ENCODE measurements at regions not wholly inside any gene's neighbourhood (a gene's known extent, or its start where the extent isn't known, plus 50 kb on each side); places are given as distances from the start of the nearest gene placed in this dataset.
"Not testable (repeated sequence)": the region's sequence is repeated elsewhere in the genome, so short reads cannot be mapped to it uniquely, and the experiment has no call there.

GRCh38 chr13:78868991-78869390, 210.0 kb upstream of the OBI1 start:
- Histone ChIP-seq H3F3A (ENCODE audit: insufficient read depth) (no peaks in the 10 kb centered on the region), H2AFZ (ENCODE audit: low read depth, low read length, severe bottlenecking) (no peak overlapping the region), H3K9me2 (replicated peaks; ENCODE audit: insufficient read depth, low read length) (no peaks in the 10 kb centered on the region), H3K27me3 (ENCODE audit: low read length) (no peaks in the 10 kb centered on the region), H3K9me3 (ENCODE audit: insufficient read depth, low read length) (no peaks in the 10 kb centered on the region), H3K9ac (ENCODE audit: low read length) (no peak overlapping the region), H3K4me3 (ENCODE audit: insufficient read depth, low read length, poor library complexity, severe bottlenecking) (no peak overlapping the region), H3K27ac (ENCODE audit: low read depth, low read length) (no peak overlapping the region), H3K4me2 (ENCODE audit: low read depth, low read length, poor library complexity, severe bottlenecking) (no peak overlapping the region), H3K36me3 (ENCODE audit: low read length) (no peaks in the 10 kb centered on the region), H4K20me1 (ENCODE audit: low read depth, low read length) (no peaks in the 10 kb centered on the region), H3K79me2 (ENCODE audit: insufficient read depth, low read length) (no peaks in the 10 kb centered on the region)
- TF ChIP-seq, protein P1, sequence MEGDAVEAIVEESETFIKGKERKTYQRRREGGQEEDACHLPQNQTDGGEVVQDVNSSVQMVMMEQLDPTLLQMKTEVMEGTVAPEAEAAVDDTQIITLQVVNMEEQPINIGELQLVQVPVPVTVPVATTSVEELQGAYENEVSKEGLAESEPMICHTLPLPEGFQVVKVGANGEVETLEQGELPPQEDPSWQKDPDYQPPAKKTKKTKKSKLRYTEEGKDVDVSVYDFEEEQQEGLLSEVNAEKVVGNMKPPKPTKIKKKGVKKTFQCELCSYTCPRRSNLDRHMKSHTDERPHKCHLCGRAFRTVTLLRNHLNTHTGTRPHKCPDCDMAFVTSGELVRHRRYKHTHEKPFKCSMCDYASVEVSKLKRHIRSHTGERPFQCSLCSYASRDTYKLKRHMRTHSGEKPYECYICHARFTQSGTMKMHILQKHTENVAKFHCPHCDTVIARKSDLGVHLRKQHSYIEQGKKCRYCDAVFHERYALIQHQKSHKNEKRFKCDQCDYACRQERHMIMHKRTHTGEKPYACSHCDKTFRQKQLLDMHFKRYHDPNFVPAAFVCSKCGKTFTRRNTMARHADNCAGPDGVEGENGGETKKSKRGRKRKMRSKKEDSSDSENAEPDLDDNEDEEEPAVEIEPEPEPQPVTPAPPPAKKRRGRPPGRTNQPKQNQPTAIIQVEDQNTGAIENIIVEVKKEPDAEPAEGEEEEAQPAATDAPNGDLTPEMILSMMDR (IDR thresholded peaks at IDR 0.05; ENCODE audit: insufficient read depth, low read length, poor library complexity, severe bottlenecking), result no peak

GRCh38 chr13:78867655-78868054, 208.7 kb upstream of the OBI1 start:
- H3K9me3 ChIP-seq (ENCODE audit: insufficient read depth, low read length), result no peaks in the 10 kb centered on the region
- TF ChIP-seq, protein P1 (IDR thresholded peaks at IDR 0.05; ENCODE audit: insufficient read depth, low read length, poor library complexity, severe bottlenecking), result no peak
- no peak for TF ChIP-seq EZH2phosphoT487 (conservative IDR thresholded peaks at IDR 0.05; ENCODE audit: low read length)
- H2AFZ ChIP-seq (ENCODE audit: low read depth, low read length, severe bottlenecking), result no peak overlapping the region
- H3K79me2 ChIP-seq (ENCODE audit: insufficient read depth, low read length), result no peaks in the 10 kb centered on the region
- no peak overlapping the region for H3K27ac ChIP-seq (ENCODE audit: low read depth, low read length)
- no peak overlapping the region for H3K4me3 ChIP-seq (ENCODE audit: insufficient read depth, low read length, poor library complexity, severe bottlenecking)
- H3K9me2 ChIP-seq (replicated peaks; ENCODE audit: insufficient read depth, low read length), result no peaks in the 10 kb centered on the region
- H3K27me3 ChIP-seq (ENCODE audit: low read length), result no peaks in the 10 kb centered on the region
- H4K20me1 ChIP-seq (ENCODE audit: low read depth, low read length), result no peaks in the 10 kb centered on the region
- no peak overlapping the region for H3K4me2 ChIP-seq (ENCODE audit: low read depth, low read length, poor library complexity, severe bottlenecking)
- H3K36me3 ChIP-seq (ENCODE audit: low read length), result no peaks in the 10 kb centered on the region
- no peaks in the 10 kb centered on the region for H3F3A ChIP-seq (ENCODE audit: insufficient read depth)
- no peak overlapping the region for H3K9ac ChIP-seq (ENCODE audit: low read length)

GRCh38 chr13:78866076-78866475, 207.1 kb upstream of the OBI1 start:
- H3K9me3 ChIP-seq (ENCODE audit: insufficient read depth, low read length), result not testable (repeated sequence)

GRCh38 chr13:78862446-78862845, 203.5 kb upstream of the OBI1 start:
- H3F3A ChIP-seq (ENCODE audit: insufficient read depth), result no peaks in the 10 kb centered on the region
- no peaks in the 10 kb centered on the region for H3K9me2 ChIP-seq (replicated peaks; ENCODE audit: insufficient read depth, low read length)
- TF ChIP-seq, protein P1 (IDR thresholded peaks at IDR 0.05; ENCODE audit: insufficient read depth, low read length, poor library complexity, severe bottlenecking), result no peak
- no peak for TF ChIP-seq EZH2phosphoT487 (conservative IDR thresholded peaks at IDR 0.05; ENCODE audit: low read length)

More at GRCh38 chr13:78866076-78866475, 207.1 kb upstream of the OBI1 start:
- not testable (repeated sequence) for H3K27me3 ChIP-seq (ENCODE audit: low read length); H4K20me1 ChIP-seq (ENCODE audit: low read depth, low read length); H3F3A ChIP-seq (ENCODE audit: insufficient read depth); H3K4me2 ChIP-seq (ENCODE audit: low read depth, low read length, poor library complexity, severe bottlenecking); H3K79me2 ChIP-seq (ENCODE audit: insufficient read depth, low read length); H3K27ac ChIP-seq (ENCODE audit: low read depth, low read length); H3K9ac ChIP-seq (ENCODE audit: low read length); H3K9me2 ChIP-seq (replicated peaks; ENCODE audit: insufficient read depth, low read length); H3K36me3 ChIP-seq (ENCODE audit: low read length); H2AFZ ChIP-seq (ENCODE audit: low read depth, low read length, severe bottlenecking); H3K4me3 ChIP-seq (ENCODE audit: insufficient read depth, low read length, poor library complexity, severe bottlenecking)

More at GRCh38 chr13:78862446-78862845, 203.5 kb upstream of the OBI1 start:
- H3K9me3 ChIP-seq (ENCODE audit: insufficient read depth, low read length), result no peaks in the 10 kb centered on the region
- no peaks in the 10 kb centered on the region for H3K27me3 ChIP-seq (ENCODE audit: low read length)
- no peak overlapping the region for H3K4me3 ChIP-seq (ENCODE audit: insufficient read depth, low read length, poor library complexity, severe bottlenecking)
- H2AFZ ChIP-seq (ENCODE audit: low read depth, low read length, severe bottlenecking), result no peak overlapping the region
- H3K27ac ChIP-seq (ENCODE audit: low read depth, low read length), result no peak overlapping the region
- no peaks in the 10 kb centered on the region for H3K79me2 ChIP-seq (ENCODE audit: insufficient read depth, low read length)
- no peaks in the 10 kb centered on the region for H4K20me1 ChIP-seq (ENCODE audit: low read depth, low read length)
- no peak overlapping the region for H3K9ac ChIP-seq (ENCODE audit: low read length)
- no peaks in the 10 kb centered on the region for H3K36me3 ChIP-seq (ENCODE audit: low read length)
- no peak overlapping the region for H3K4me2 ChIP-seq (ENCODE audit: low read depth, low read length, poor library complexity, severe bottlenecking)
